ENCODE measurements at regions not wholly inside any gene's neighbourhood (a gene's known extent, or its start where the extent isn't known, plus 50 kb on each side); places are given as distances from the start of the nearest gene placed in this dataset.

GRCh38 chr6:23388086-23388783 is 737.8 kb upstream of the NRSN1 start:
- TF ChIP-seq CTCF (IDR thresholded peaks at IDR 0.05) (no peak), EZH2 (IDR thresholded peaks at IDR 0.05) (no peak)

All from neural progenitor cell (in vitro differentiated cells).